Naive thymus-derived CD8-positive, alpha-beta T cell (primary cell): ENCODE measurements at regions not wholly inside any gene's neighbourhood (a gene's known extent, or its start where the extent isn't known, plus 50 kb on each side); places are given as distances from the start of the nearest gene placed in this dataset.
"Not testable (repeated sequence)": the region's sequence is repeated elsewhere in the genome, so short reads cannot be mapped to it uniquely, and the experiment has no call there.

Experiments used
- ATAC-seq, 2 donors: fragments of 150-1000 bp; cut with Tn5 transposase in 1 of 2; sonication (Bioruptor Pico), chemical (Tn5 transposase) in 1 of 2; 1 replicate in 1 of 2; 2 replicates in 1 of 2; pipeline ENCODE4 v1.10.0; 2021; ENCODE audit warnings: mild to moderate bottlenecking in 2 of 2, moderate library complexity in 2 of 2
- POLR2A ChIA-PET: fragments of 350-600 bp; sonication (Branson Sonifier 250); formaldehyde crosslinking; loops from one replicate; lab custom pipeline; 2021; ENCODE audit warnings: antibody characterized with exemption; lab: Charles Lee
- DNase-seq, 10 donors: peaks; one replicate each; pipeline versions ENCODE4 v3.0.0 to v3.0.0-alpha.2; 2020 to 2022
- H3K27ac Mint-ChIP-seq, 10 donors: one replicate each; pipeline ENCODE4 v1.8.0; 2020 to 2022; ENCODE audit warnings: mild to moderate bottlenecking in 10 of 10, mixed read lengths in 10 of 10, moderate library complexity in 4 of 10, inconsistent platforms in 1 of 10
- H3K27me3 Mint-ChIP-seq, 5 donors: one replicate each; pipeline ENCODE4 v1.8.0; 2021 to 2022; ENCODE audit warnings: mixed read lengths in 5 of 5
- H3K36me3 Mint-ChIP-seq, 3 donors: one replicate each; pipeline ENCODE4 v1.8.0; 2020 to 2022; ENCODE audit warnings: mixed read lengths in 3 of 3, mild to moderate bottlenecking in 2 of 3, inconsistent platforms in 1 of 3
- H3K4me1 Mint-ChIP-seq, 4 donors: one replicate each; pipeline ENCODE4 v1.8.0; 2021 to 2022; ENCODE audit warnings: mixed read lengths in 4 of 4
- H3K4me3 Mint-ChIP-seq, 10 donors: one replicate each; pipeline ENCODE4 v1.8.0; 2020 to 2022; ENCODE audit warnings: mild to moderate bottlenecking in 10 of 10, mixed read lengths in 10 of 10, moderate library complexity in 6 of 10, inconsistent platforms in 1 of 10
- H3K9me3 Mint-ChIP-seq, 9 donors: one replicate each; pipeline ENCODE4 v1.8.0; 2020 to 2022; ENCODE audit warnings: mixed read lengths in 9 of 9, mild to moderate bottlenecking in 3 of 9, inconsistent platforms in 1 of 9, moderate library complexity in 1 of 9

DNA sequence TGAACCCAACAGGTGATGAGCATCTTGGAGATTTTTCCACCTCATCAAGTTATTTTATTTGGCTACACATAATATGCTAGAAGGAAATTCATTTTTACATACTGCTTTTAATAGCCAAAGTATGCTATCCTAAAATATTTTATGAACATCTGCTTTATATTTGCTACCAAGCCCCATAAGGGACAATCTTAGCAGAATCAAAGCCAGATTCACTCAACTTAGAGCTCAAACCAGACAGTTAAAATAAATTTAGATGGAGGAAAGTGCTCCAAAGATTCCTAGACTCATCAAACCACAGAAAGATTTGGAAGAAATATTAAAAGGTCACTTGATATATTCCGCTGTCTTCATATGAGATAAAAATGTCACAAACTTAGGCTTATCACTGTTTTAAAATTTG lies 637.1 kb upstream of the CCNG1 start:
- H3K27ac Mint-ChIP-seq = no peak overlapping the region
- ATAC-seq (no peak), DNase-seq (no peak)
- no peak overlapping the region for H3K4me3 Mint-ChIP-seq
- no peaks in the 10 kb centered on the region for H3K27me3 Mint-ChIP-seq
- H3K9me3 Mint-ChIP-seq = peaks cover 0 to 19% (median 3%) of the 10 kb centered on the region in 9 donors
- H3K4me1 Mint-ChIP-seq = no peaks in the 10 kb centered on the region
- POLR2A ChIA-PET = no interaction called here
- no peaks in the 10 kb centered on the region for H3K36me3 Mint-ChIP-seq

DNA sequence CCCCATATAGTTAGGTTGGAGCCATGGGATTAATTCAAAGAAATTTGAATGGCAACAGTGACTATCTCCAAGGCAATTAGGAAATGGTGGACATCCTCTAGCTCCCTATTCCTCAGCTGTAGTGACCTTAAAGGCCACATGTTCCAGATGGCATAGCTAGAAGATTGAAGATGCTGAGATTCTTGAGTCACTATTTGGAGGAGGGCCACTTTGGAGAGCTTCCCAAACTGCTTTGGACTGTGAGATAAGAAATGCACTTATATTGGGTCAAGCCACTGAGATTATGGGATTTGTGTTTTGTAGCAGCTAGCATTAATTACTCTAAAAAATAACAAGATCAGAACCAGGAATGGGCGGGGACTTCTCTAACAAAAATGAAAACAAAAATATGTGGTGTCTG lies 636.2 kb upstream of the CCNG1 start:
- no peak for DNase-seq
- no peaks in the 10 kb centered on the region for H3K36me3 Mint-ChIP-seq
- POLR2A ChIA-PET = no interaction called here
- no peaks in the 10 kb centered on the region for H3K4me1 Mint-ChIP-seq
- H3K4me3 Mint-ChIP-seq = no peak overlapping the region
- no peak for ATAC-seq
- peaks cover 0 to 19% (median 3%) of the 10 kb centered on the region in 9 donors for H3K9me3 Mint-ChIP-seq
- no peak overlapping the region for H3K27ac Mint-ChIP-seq
- H3K27me3 Mint-ChIP-seq = no peaks in the 10 kb centered on the region

DNA sequence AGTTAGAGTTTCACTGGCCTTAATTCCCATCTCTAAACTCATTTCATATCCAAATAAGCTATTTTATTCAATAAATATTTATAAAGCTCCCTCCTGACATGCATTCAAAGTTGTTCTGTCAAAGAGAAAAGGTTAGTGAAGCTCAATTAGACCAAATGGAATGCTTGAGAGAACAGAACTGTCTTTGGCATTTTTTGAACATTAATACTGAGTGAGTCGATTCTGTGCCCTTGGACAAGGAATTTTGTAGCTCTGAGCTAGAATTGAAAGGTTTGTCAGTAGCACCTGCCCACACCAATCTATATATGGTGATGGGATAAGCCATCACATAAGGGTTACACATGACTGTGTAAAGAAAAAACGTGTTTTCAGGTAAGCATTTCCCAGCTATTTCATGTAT lies 631.2 kb upstream of the CCNG1 start:
- POLR2A ChIA-PET = no interaction called here
- Mint-ChIP-seq H3K4me3 (no peak overlapping the region), H3K27me3 (no peaks in the 10 kb centered on the region), H3K27ac (no peak overlapping the region), H3K4me1 (no peaks in the 10 kb centered on the region), H3K36me3 (no peaks in the 10 kb centered on the region), H3K9me3 (peaks cover 0 to 7% (median 0%) of the 10 kb centered on the region in 9 donors)
- ATAC-seq (no peak), DNase-seq (no peak)

DNA sequence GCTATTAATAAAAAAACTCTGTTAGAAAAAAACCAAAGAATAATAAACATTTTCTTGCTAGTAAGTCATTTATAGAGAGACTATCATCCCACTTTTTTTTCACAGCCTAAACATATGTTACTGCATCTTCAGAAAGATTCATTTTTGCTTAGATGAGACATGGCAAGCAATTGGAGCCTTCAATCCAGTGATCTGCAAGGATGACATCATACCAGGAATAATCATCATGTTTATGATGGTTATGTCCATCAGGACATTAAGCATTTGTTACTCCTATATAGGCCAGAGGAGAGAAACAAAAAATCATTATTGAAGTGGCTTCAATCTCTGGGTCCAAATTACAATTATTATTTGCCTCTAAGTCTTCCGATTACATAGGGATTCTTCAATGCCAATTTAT lies 626.3 kb upstream of the CCNG1 start:
- POLR2A ChIA-PET = no interaction called here
- Mint-ChIP-seq H3K27ac (no peak overlapping the region), H3K4me3 (no peak overlapping the region), H3K4me1 (no peaks in the 10 kb centered on the region), H3K27me3 (no peaks in the 10 kb centered on the region), H3K36me3 (peaks cover 0 to 4% (median 0%) of the 10 kb centered on the region in 3 donors), H3K9me3 (peaks cover 0 to 21% (median 9%) of the 10 kb centered on the region in 9 donors)
- ATAC-seq (no peak), DNase-seq (no peak)

DNA sequence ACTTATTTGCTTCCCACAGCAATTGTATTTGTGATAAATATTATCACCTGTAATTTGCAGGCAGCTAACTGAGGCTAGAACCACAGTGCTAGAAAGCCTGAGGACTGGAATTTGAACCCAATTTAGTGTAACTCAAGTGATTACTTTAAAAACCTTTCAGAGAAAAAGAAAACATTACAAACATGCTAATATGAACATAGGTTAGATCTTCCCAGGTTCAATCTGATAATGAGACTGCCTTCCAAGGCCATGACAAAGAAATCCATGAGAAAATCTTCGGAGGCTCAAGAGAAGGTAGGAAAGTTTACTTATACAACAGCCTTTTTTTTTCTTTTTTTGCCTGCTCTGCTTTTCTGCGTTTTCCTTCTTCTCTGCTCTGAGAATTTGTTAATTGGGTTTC lies 620.6 kb upstream of the CCNG1 start:
- Mint-ChIP-seq H3K36me3 (peaks cover 0 to 4% (median 0%) of the 10 kb centered on the region in 3 donors), H3K4me3 (no peak overlapping the region), H3K9me3 (peaks cover 0 to 23% (median 7%) of the 10 kb centered on the region in 9 donors), H3K4me1 (no peaks in the 10 kb centered on the region), H3K27me3 (no peaks in the 10 kb centered on the region), H3K27ac (no peak overlapping the region)
- POLR2A ChIA-PET = no interaction called here
- DNase-seq (no peak), ATAC-seq (no peak)

DNA sequence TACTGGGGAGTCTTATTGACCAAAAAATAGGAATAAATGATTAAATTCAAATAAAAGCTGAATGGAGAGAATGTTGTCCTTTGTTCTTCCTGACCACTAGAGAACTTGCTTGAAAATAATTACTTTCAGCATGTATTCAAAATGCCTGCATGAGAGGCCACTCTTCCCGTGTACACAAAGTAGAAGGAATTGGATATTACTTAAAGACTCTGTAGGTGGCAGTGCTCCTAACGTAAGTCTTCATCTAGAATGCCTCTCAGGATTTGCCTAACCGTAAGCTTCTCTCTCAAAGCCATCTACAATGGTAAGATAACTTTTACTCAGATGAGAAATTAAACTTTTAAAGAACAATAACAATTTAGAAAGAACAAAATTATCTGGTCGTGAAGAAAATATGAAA lies 620.0 kb upstream of the CCNG1 start:
- Mint-ChIP-seq H3K27ac (no peak overlapping the region), H3K4me3 (no peak overlapping the region), H3K4me1 (no peaks in the 10 kb centered on the region), H3K27me3 (no peaks in the 10 kb centered on the region), H3K36me3 (no peaks in the 10 kb centered on the region), H3K9me3 (peaks cover 0 to 19% (median 8%) of the 10 kb centered on the region in 9 donors)
- POLR2A ChIA-PET = no interaction called here
- ATAC-seq = no peak
- no peak for DNase-seq

DNA sequence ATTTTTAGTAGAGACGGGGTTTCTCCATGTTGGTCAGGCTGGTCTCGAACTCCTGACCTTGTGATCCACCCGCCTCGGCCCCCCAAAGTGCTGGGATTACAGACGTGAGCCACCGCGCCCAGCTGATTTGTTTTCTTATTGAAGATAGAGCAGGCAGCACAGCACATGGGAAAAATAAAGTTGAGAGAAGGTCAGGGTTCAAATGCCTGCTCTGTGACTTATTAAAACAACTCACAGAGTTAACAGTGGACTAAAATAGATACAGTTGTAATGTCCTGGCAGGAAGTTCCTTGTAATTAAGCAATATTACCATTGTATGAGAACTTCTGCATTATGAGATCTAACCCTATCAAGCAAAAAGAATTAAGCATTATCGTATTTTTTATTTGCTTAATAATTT lies 615.7 kb upstream of the CCNG1 start:
- H3K4me1 Mint-ChIP-seq, ATAC-seq, H3K27me3 Mint-ChIP-seq, POLR2A ChIA-PET, H3K36me3 Mint-ChIP-seq, H3K27ac Mint-ChIP-seq, DNase-seq, H3K4me3 Mint-ChIP-seq: not testable (repeated sequence)
- H3K9me3 Mint-ChIP-seq = peaks cover 0 to 21% (median 5%) of the 10 kb centered on the region in 9 donors

DNA sequence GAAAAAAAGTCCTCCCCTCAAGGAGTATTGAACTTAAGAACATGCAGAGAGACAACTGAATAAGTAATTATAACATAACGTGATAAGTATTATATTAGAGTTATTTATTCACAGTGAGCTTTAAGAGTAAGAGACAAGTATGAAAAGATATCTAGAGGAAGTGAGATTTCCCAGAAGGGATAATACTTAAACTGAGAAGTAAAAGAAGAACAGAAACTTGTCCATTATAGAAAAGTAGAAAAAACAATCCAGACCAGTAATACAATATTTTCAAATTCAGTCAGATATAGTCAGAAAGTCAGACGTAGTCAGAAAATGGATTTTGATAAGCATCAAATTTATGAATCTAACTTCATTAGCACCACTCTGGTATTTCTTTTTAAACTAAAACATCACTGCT lies 613.0 kb upstream of the CCNG1 start:
- Mint-ChIP-seq H3K27ac (no peak overlapping the region), H3K36me3 (no peaks in the 10 kb centered on the region), H3K4me3 (no peak overlapping the region), H3K9me3 (peaks cover 0 to 33% (median 10%) of the 10 kb centered on the region in 9 donors), H3K4me1 (no peaks in the 10 kb centered on the region), H3K27me3 (no peaks in the 10 kb centered on the region)
- ATAC-seq (no peak), DNase-seq (no peak)
- POLR2A ChIA-PET = no interaction called here

DNA sequence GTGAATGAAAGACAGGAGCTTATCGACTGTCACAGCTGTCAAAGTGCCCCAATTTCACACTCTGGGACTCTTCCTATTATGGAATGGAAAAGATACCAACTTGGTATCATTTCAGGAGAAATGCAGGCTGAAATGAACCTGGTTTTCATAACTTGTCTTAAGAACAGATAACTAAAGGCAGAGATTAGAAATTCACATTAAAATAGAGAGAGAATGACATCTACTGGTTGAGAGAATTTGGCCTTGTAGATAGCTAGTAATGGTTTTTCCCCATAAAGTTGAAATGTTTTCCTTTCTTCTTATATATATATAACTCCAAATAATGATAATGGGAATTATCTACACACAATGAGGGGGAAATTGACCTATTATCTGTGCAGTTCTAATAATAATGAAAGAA lies 600.2 kb upstream of the CCNG1 start:
- Mint-ChIP-seq H3K27ac (no peak overlapping the region), H3K9me3 (peaks cover 0 to 31% (median 14%) of the 10 kb centered on the region in 9 donors), H3K4me1 (no peaks in the 10 kb centered on the region), H3K4me3 (no peak overlapping the region), H3K27me3 (no peaks in the 10 kb centered on the region), H3K36me3 (no peaks in the 10 kb centered on the region)
- ATAC-seq = no peak
- POLR2A ChIA-PET = no interaction called here
- no peak for DNase-seq

DNA sequence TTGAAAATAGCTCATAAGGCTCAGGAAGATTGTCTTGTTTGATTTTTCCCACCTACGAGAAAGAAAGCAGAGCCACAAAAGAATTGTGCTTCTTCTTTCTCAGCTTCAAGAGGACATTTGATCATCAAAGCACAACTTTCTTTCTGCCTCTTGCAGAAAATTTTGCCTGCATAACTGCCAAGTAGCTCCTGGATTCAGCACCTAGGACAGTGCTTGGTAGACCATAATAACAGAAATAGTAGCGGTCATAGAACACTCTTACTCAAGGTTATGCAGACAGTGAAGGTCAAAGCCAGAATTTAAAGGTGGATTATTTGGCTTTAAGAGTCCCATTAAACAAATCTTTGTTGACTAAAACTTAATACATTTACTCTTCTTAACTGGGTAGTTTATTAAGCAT lies 594.7 kb upstream of the CCNG1 start:
- ATAC-seq = no peak
- Mint-ChIP-seq H3K4me3 (no peak overlapping the region), H3K36me3 (no peaks in the 10 kb centered on the region), H3K27me3 (no peaks in the 10 kb centered on the region), H3K4me1 (no peaks in the 10 kb centered on the region), H3K9me3 (peaks cover 0 to 36% (median 14%) of the 10 kb centered on the region in 9 donors), H3K27ac (no peak overlapping the region)
- DNase-seq = no peak
- POLR2A ChIA-PET = no interaction called here

DNA sequence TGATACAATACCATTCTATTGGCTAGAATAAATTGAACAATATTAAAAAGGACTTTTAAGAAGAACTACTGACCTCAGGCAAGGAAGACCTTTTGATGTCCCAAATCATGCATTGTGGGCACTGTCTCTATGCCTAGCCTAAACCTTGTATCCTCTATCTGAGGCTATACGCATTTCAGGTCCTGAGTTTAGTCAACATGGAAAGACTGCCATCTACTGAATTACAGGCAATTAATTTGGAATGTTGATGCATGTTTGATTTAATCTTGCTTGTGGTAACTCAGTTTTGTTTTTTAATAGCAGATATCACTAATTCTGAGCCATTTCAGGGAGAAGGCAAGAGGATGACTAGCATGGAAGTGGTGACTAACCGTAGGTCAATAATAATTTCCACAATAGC lies 585.3 kb upstream of the CCNG1 start:
- no peak overlapping the region for H3K4me3 Mint-ChIP-seq
- no peak overlapping the region for H3K27ac Mint-ChIP-seq
- H3K9me3 Mint-ChIP-seq = peaks cover 0 to 41% (median 16%) of the 10 kb centered on the region in 9 donors
- no peaks in the 10 kb centered on the region for H3K36me3 Mint-ChIP-seq
- no peaks in the 10 kb centered on the region for H3K27me3 Mint-ChIP-seq
- ATAC-seq (no peak), DNase-seq (no peak)
- no peaks in the 10 kb centered on the region for H3K4me1 Mint-ChIP-seq
- POLR2A ChIA-PET = no interaction called here

DNA sequence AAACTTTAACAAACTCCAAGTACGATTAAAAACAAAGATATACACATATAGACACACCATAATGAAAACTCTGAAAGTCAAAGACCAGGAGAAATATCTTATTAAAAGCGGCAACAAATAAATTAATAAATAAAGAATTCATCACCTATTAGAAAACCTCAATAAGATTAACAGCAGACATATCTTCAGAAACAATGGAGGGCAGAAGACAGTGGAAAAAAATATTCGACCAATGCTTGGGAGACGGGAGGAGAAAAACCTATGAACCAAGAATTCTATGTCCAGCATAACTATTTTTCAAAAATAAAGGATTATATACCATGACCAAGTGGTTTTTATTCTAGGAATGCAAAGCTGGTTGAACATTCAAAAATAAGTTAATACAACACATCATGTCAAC lies 578.6 kb upstream of the CCNG1 start:
- Mint-ChIP-seq H3K27ac (no peak overlapping the region), H3K27me3 (no peaks in the 10 kb centered on the region), H3K4me1 (no peaks in the 10 kb centered on the region), H3K9me3 (peaks cover 3 to 44% (median 18%) of the 10 kb centered on the region in 9 donors), H3K4me3 (no peak overlapping the region), H3K36me3 (peaks cover 0 to 9% (median 0%) of the 10 kb centered on the region in 3 donors)
- DNase-seq (no peak), ATAC-seq (no peak)
- POLR2A ChIA-PET = no interaction called here

DNA sequence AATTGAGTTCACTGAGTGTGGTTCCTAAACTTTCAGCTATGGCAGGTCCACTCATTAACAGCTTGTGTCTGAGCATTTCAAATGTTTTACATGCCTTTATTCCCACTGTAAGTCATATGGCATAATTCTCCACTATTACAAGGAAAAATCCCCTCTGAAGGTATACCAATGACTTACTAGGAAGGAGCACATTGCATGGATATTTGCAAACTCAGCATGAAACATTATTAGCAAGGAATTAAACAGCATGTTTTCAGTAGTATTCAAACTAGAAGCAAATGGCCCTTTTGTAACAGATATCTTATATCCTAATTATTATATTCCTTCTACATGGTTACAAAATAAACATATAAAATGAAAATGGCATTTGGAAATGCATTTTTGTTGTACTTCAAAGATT lies 566.4 kb upstream of the CCNG1 start:
- H3K9me3 Mint-ChIP-seq = peaks cover 5 to 41% (median 15%) of the 10 kb centered on the region in 9 donors
- no peaks in the 10 kb centered on the region for H3K27me3 Mint-ChIP-seq
- no peak for ATAC-seq
- no peak for DNase-seq
- H3K36me3 Mint-ChIP-seq = peaks cover 0 to 9% (median 0%) of the 10 kb centered on the region in 3 donors
- no peaks in the 10 kb centered on the region for H3K4me1 Mint-ChIP-seq
- H3K4me3 Mint-ChIP-seq = no peak overlapping the region
- POLR2A ChIA-PET = no interaction called here
- H3K27ac Mint-ChIP-seq = no peak overlapping the region

DNA sequence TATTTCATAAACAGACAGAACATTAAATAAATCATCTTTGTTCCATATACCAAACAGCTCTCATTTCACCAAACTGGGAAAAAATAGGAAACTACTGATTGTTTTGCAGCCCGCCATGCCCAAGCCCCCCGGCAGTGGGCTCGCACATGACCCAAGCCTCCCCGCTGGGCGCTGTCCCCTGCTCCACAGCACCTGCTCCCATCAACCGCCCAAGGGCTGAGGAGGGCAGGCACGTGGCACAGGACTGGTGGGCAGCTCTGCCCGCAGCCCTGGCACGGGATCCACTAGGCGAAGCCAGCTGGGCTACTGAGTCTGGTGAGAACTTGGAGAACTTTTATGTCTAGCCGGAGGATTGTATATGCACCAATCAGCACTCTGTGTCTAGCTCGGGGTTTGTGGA lies 554.8 kb upstream of the CCNG1 start:
- no peaks in the 10 kb centered on the region for H3K4me1 Mint-ChIP-seq
- DNase-seq (no peak), ATAC-seq (no peak)
- peaks cover 0 to 31% (median 8%) of the 10 kb centered on the region in 9 donors for H3K9me3 Mint-ChIP-seq
- H3K4me3 Mint-ChIP-seq = no peak overlapping the region
- POLR2A ChIA-PET = no interaction called here
- H3K27me3 Mint-ChIP-seq = no peaks in the 10 kb centered on the region
- no peak overlapping the region for H3K27ac Mint-ChIP-seq
- no peaks in the 10 kb centered on the region for H3K36me3 Mint-ChIP-seq
